B cell (primary cell): ENCODE measurements at regions not wholly inside any gene's neighbourhood (a gene's known extent, or its start where the extent isn't known, plus 50 kb on each side); places are given as distances from the start of the nearest gene placed in this dataset.

ENCODE experiments used
- ATAC-seq: fragments of 200-7000 bp; cut with Tn5 transposase; one replicate; pipeline ENCODE4 v1.10.0; 2021; ENCODE audit warnings: low read depth, mild to moderate bottlenecking, moderate number of reproducible peaks, moderate library complexity
- CTCF ChIA-PET: fragments of 350-600 bp; sonication (Branson Sonifier 250); formaldehyde crosslinking; loops from one replicate; lab custom pipeline; 2021; ENCODE audit warnings: antibody characterized with exemption, inconsistent platforms; lab: Charles Lee
- POLR2A ChIA-PET: fragments of 350-600 bp; sonication (Branson Sonifier 250); formaldehyde crosslinking; loops from one replicate; lab custom pipeline; 2021; ENCODE audit warnings: antibody characterized with exemption; lab: Charles Lee
- DNase-seq: peaks from one replicate; pipeline ENCODE4 v3.0.0; 2013
- H2AFZ ChIP-seq: 2 replicates; pipeline ENCODE4 v1.6.1; 2012; ENCODE audit warnings: mild to moderate bottlenecking, low read depth, low read length; ENCODE audit not compliant: insufficient read depth, poor library complexity, severe bottlenecking
- H3K27ac ChIP-seq, 2 donors: 1 replicate in 1 of 2; 2 replicates in 1 of 2; pipeline ENCODE4 v1.5.1; 2012 to 2013; ENCODE audit warnings: low read length in 2 of 2, mild to moderate bottlenecking in 2 of 2, moderate library complexity in 1 of 2
- H3K27me3 ChIP-seq, 4 experiments: fragments of 200-600 bp in 1 of 4; sonication (generic) in 1 of 4; replicated peaks in 1 of 4; 1 replicate in 2 of 4; 2 replicates in 2 of 4; pipeline versions ENCODE4 v1.6.1 to v1.7.0; 2013 to 2016; ENCODE audit warnings: low read length in 3 of 4, mild to moderate bottlenecking in 2 of 4, mixed read lengths in 1 of 4, moderate library complexity in 1 of 4; ENCODE audit not compliant: insufficient read depth in 4 of 4, control insufficient read depth in 3 of 4; ENCODE audit errors: control extremely low read depth in 1 of 4
- H3K36me3 ChIP-seq, 2 experiments: replicated peaks in 1 of 2; 1 replicate in 1 of 2; 2 replicates in 1 of 2; pipeline versions ENCODE4 v1.6.1 to v1.7.1; 2013; ENCODE audit warnings: low read length in 1 of 2; ENCODE audit not compliant: insufficient read depth in 2 of 2, control insufficient read depth in 1 of 2; ENCODE audit errors: control extremely low read depth in 1 of 2, extremely low read depth in 1 of 2
- H3K4me1 ChIP-seq, 2 donors: fragments of 200-600 bp in 1 of 2; sonication (generic) in 1 of 2; 1 replicate in 1 of 2; 2 replicates in 1 of 2; pipeline versions ENCODE4 v1.5.1 to v1.6.1; 2013 to 2017; ENCODE audit warnings: low read length in 2 of 2; ENCODE audit not compliant: control insufficient read depth in 2 of 2, insufficient read depth in 2 of 2
- H3K4me2 ChIP-seq: replicated peaks from 2 replicates; pipeline ENCODE3; 2012; ENCODE audit warnings: mild to moderate bottlenecking, low read depth, low read length; ENCODE audit not compliant: poor library complexity, severe bottlenecking
- H3K4me3 ChIP-seq, 5 experiments: fragments of 200-600 bp in 1 of 5; sonication (generic) in 1 of 5; 1 replicate in 3 of 5; 2 replicates in 2 of 5; pipeline versions ENCODE4 v1.5.1 to v1.7.0; 2011 to 2016; ENCODE audit warnings: low read length in 4 of 5, mild to moderate bottlenecking in 4 of 5, low read depth in 2 of 5, control low read depth in 1 of 5, moderate library complexity in 1 of 5; ENCODE audit not compliant: insufficient read depth in 1 of 5; ENCODE audit errors: control extremely low read depth in 1 of 5, extremely low read depth in 1 of 5
- H3K79me2 ChIP-seq: fragments of 200-600 bp; sonication (generic); one replicate; pipeline ENCODE4 v1.6.0; 2016; ENCODE audit warnings: low read length; ENCODE audit not compliant: control insufficient read depth, insufficient read depth
- H3K9ac ChIP-seq: fragments of 200-600 bp; sonication (generic); 2 replicates; pipeline ENCODE4 v1.6.1; 2017; ENCODE audit warnings: mild to moderate bottlenecking, low read length, moderate library complexity
- H3K9me3 ChIP-seq, 3 donors: one replicate each; pipeline versions ENCODE4 v1.6.1 to v1.7.1; 2013; ENCODE audit warnings: low read length in 2 of 3; ENCODE audit not compliant: control insufficient read depth in 2 of 3, insufficient read depth in 1 of 3; ENCODE audit errors: control extremely low read depth in 1 of 3
- H4K20me1 ChIP-seq: 2 replicates; pipeline ENCODE4 v1.6.0; 2012; ENCODE audit warnings: mild to moderate bottlenecking, low read length; ENCODE audit not compliant: insufficient read depth, control insufficient read depth, poor library complexity, severe bottlenecking
- H3K27ac Mint-ChIP-seq: one replicate; pipeline ENCODE4 v1.8.0; 2021; ENCODE audit warnings: mixed read lengths
- H3K27me3 Mint-ChIP-seq: one replicate; pipeline ENCODE4 v1.8.0; 2021; ENCODE audit warnings: mixed read lengths
- H3K4me1 Mint-ChIP-seq: one replicate; pipeline ENCODE4 v1.8.0; 2021; ENCODE audit warnings: mixed read lengths
- H3K4me3 Mint-ChIP-seq: one replicate; pipeline ENCODE4 v1.8.0; 2021; ENCODE audit warnings: mixed read lengths
- H3K9me3 Mint-ChIP-seq: one replicate; pipeline ENCODE4 v1.8.0; 2022; ENCODE audit warnings: mixed read lengths; ENCODE audit not compliant: insufficient read depth
- EZH2 ChIP-seq: IDR thresholded peaks from 2 replicates; pipeline ENCODE4 v1.6.1; 2012; ENCODE audit warnings: borderline replicate concordance, low read depth, mild to moderate bottlenecking, moderate library complexity, low read length; ENCODE audit not compliant: insufficient read depth, poor library complexity, severe bottlenecking
- WGBS: methylation state at CpG from one replicate; pipeline ENCODE4 v1.1.5; 2013; ENCODE audit warnings: missing lambda C conversion rate; ENCODE audit not compliant: insufficient coverage; 5-methylcytosine and 5-hydroxymethylcytosine counted together
- intact Hi-C: fragments of 100-400 bp; cut with micrococcal nuclease; formaldehyde crosslinking; loops from one replicate; pipeline ENCODE4 v1.10.0; 2022
- TF ChIP-seq, protein P1 (sequence below): fragments of 200-600 bp; IDR thresholded peaks from one replicate; pipeline ENCODE4 v1.8.0; 2022; ENCODE audit warnings: antibody characterized with exemption, mild to moderate bottlenecking

GRCh38 chr13:111396457-111396856 is 76.0 kb downstream of the TEX29 start:
- Histone ChIP-seq H3K9me3 (peaks cover 0 to 7% (median 0%) of the 10 kb centered on the region in 3 donors), H3K79me2 (no peaks in the 10 kb centered on the region), H3K27me3 (no peaks in the 10 kb centered on the region), H3K9ac (no peak overlapping the region), H2AFZ (no peak overlapping the region), H4K20me1 (no peaks in the 10 kb centered on the region), H3K4me2 (no peak overlapping the region), H3K36me3 (no peaks in the 10 kb centered on the region), H3K27ac (no peak overlapping the region), H3K4me1 (no peaks in the 10 kb centered on the region), H3K4me3 (no peak overlapping the region)
- H3K4me1 Mint-ChIP-seq = no peaks in the 10 kb centered on the region
- ChIA-PET POLR2A (no interaction called here), CTCF (no interaction called here)
- no peak for DNase-seq
- TF ChIP-seq, protein P1, sequence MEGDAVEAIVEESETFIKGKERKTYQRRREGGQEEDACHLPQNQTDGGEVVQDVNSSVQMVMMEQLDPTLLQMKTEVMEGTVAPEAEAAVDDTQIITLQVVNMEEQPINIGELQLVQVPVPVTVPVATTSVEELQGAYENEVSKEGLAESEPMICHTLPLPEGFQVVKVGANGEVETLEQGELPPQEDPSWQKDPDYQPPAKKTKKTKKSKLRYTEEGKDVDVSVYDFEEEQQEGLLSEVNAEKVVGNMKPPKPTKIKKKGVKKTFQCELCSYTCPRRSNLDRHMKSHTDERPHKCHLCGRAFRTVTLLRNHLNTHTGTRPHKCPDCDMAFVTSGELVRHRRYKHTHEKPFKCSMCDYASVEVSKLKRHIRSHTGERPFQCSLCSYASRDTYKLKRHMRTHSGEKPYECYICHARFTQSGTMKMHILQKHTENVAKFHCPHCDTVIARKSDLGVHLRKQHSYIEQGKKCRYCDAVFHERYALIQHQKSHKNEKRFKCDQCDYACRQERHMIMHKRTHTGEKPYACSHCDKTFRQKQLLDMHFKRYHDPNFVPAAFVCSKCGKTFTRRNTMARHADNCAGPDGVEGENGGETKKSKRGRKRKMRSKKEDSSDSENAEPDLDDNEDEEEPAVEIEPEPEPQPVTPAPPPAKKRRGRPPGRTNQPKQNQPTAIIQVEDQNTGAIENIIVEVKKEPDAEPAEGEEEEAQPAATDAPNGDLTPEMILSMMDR = no peak
- no peak for TF ChIP-seq EZH2
- ATAC-seq = no peak
- H3K9me3 Mint-ChIP-seq = peaks cover 2% of the 10 kb centered on the region
- H3K4me3 Mint-ChIP-seq = no peak overlapping the region
- 98% methylated on average over 12 of the region's 12 CpGs for WGBS
- H3K27ac Mint-ChIP-seq = no peak overlapping the region
- H3K27me3 Mint-ChIP-seq = no peaks in the 10 kb centered on the region
- intact Hi-C loops = no loop called here

DNA sequence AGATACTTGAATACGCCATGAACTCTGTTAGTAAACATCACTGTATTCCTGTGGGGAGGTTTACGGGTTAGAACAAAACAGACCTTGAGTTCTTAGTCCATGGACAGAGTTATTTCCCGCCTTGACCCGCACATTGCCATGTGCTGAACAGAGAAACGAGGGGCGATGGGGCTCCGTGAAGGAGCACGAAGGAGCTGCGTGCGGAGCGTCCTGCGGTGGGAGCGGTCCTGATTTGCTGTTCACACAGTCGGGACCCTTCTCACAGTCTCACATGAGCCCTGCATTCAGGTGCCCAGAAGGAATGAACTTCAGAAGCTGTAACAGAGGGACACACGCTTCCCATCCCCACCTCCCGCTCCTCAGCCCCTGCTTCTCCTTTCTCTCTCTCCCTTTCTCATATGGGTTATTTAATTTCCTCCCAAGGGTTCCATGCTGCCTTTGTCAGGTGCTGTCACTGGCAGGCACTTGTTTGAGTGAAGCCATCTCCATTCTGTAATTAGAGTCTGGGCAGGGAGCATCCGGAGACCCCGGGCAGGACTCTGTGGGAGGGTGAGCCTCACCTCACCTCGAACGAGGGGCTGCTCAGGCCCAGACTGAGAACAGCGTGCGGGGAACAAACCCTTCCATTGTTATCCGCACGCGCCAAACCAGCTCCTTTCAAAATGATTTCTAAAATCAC is 76.9 kb downstream of the TEX29 start:
- Histone ChIP-seq H3K9ac (no peak overlapping the region), H4K20me1 (no peaks in the 10 kb centered on the region), H3K4me3 (no peak overlapping the region), H3K36me3 (no peaks in the 10 kb centered on the region), H3K9me3 (peaks cover 0 to 7% (median 0%) of the 10 kb centered on the region in 3 donors), H3K79me2 (no peaks in the 10 kb centered on the region), H3K27me3 (no peaks in the 10 kb centered on the region), H2AFZ (no peak overlapping the region), H3K27ac (no peak overlapping the region), H3K4me2 (no peak overlapping the region), H3K4me1 (no peaks in the 10 kb centered on the region)
- DNase-seq (no peak), ATAC-seq (no peak)
- Mint-ChIP-seq H3K4me1 (no peaks in the 10 kb centered on the region), H3K27ac (no peak overlapping the region), H3K4me3 (no peak overlapping the region), H3K27me3 (no peaks in the 10 kb centered on the region), H3K9me3 (peaks cover 2% of the 10 kb centered on the region)
- WGBS = 98% methylated on average over 19 of the region's 25 CpGs
- ChIA-PET CTCF (no interaction called here), POLR2A (no interaction called here)
- intact Hi-C loops = no loop called here
- no peak for TF ChIP-seq EZH2
- TF ChIP-seq, protein P1 = no peak
